ENCODE measurements at regions not wholly inside any gene's neighbourhood (a gene's known extent, or its start where the extent isn't known, plus 50 kb on each side); places are given as distances from the start of the nearest gene placed in this dataset.

DNA sequence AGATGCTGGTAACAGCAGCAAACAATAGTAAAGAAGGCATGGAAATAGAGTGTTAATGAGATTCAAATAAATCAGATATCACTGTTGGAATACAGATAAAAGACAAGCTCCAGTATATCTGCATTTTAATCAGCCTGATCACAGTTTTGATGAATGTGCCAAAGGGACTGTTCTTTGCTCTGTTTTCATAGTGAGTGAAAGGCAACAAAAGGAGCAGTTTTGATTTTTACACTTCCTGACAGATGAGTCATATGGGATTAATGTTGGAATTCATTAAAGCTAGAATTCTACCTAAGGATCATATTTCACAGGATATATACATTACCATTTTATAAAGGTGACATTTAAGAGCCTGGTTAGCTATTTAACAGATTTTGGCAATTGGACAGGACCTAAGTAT, 743.3 kb upstream of the PTPRD start:
- H3K4me1 ChIP-seq: no peaks in the 10 kb centered on the region
- H3K27me3 ChIP-seq: no peaks in the 10 kb centered on the region
- H3K9me3 ChIP-seq: no peaks in the 10 kb centered on the region
- TF ChIP-seq, protein P1, sequence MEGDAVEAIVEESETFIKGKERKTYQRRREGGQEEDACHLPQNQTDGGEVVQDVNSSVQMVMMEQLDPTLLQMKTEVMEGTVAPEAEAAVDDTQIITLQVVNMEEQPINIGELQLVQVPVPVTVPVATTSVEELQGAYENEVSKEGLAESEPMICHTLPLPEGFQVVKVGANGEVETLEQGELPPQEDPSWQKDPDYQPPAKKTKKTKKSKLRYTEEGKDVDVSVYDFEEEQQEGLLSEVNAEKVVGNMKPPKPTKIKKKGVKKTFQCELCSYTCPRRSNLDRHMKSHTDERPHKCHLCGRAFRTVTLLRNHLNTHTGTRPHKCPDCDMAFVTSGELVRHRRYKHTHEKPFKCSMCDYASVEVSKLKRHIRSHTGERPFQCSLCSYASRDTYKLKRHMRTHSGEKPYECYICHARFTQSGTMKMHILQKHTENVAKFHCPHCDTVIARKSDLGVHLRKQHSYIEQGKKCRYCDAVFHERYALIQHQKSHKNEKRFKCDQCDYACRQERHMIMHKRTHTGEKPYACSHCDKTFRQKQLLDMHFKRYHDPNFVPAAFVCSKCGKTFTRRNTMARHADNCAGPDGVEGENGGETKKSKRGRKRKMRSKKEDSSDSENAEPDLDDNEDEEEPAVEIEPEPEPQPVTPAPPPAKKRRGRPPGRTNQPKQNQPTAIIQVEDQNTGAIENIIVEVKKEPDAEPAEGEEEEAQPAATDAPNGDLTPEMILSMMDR (IDR thresholded peaks at IDR 0.05): no peak
- TF ChIP-seq POLR2A (IDR thresholded peaks at IDR 0.05) (no peak), EP300 (IDR thresholded peaks at IDR 0.05; ENCODE audit: low read depth) (no peak), POLR2AphosphoS5 (IDR thresholded peaks at IDR 0.05) (no peak)
- in situ Hi-C loops (cut with MboI; ENCODE audit: low pct_ligation_motif_present in 1 of 4, low pct_unique_long_range_greater_than_20kb in 1 of 4, low sequenced_read_pairs in 3 of 4) (no loop called here), intact Hi-C loops (cut with DNase I; ENCODE audit: low total_unique reads) (no loop called here)
- H3K4me3 ChIP-seq: no peak overlapping the region
- no peaks in the 10 kb centered on the region for H3K36me3 ChIP-seq
- no peak for DNase-seq
- no peak overlapping the region for H3K27ac ChIP-seq

GRCh38 chr9:11366585-11367129, 753.9 kb upstream of the PTPRD start:
- H3K27ac ChIP-seq: no peak overlapping the region
- DNase-seq: no peak
- in situ Hi-C loops (cut with MboI; ENCODE audit: low pct_ligation_motif_present in 1 of 4, low pct_unique_long_range_greater_than_20kb in 1 of 4, low sequenced_read_pairs in 3 of 4): no loop called here
- no peaks in the 10 kb centered on the region for H3K4me1 ChIP-seq
- intact Hi-C loops (cut with DNase I; ENCODE audit: low total_unique reads): no loop called here
- H3K9me3 ChIP-seq: no peaks in the 10 kb centered on the region
- H3K27me3 ChIP-seq: no peaks in the 10 kb centered on the region
- 77 to 100% methylated on average over 1 to 14 of the region's 14 CpGs for WGBS, 2 donors (ENCODE audit: low coverage in 1 of 2)
- H3K36me3 ChIP-seq: no peaks in the 10 kb centered on the region
- no peak for TF ChIP-seq POLR2AphosphoS5 (IDR thresholded peaks at IDR 0.05)
- TF ChIP-seq POLR2A (IDR thresholded peaks at IDR 0.05): no peak
- TF ChIP-seq, protein P1 (IDR thresholded peaks at IDR 0.05): no peak
- no peak for TF ChIP-seq EP300 (IDR thresholded peaks at IDR 0.05; ENCODE audit: low read depth)
- H3K4me3 ChIP-seq: no peak overlapping the region

DNA sequence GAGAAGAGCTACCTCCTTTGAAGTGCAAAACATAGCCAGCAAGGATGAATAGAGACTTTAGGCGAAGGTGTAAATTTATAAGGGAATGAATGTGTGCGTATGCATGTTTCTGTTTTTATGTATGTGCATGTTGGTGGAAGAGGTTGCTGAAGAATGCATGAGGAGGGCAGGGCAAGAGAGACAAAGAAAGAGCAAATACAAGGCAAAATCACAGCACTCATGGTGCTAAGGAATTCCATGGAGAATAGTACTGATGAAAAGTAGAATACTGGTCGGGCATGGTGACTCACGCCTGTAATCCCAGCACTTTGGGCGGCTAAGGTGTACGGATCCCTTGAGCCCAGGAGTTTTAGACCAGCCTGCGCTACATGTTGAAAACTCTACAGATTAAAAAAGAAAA, 762.1 kb upstream of the PTPRD start:
- TF ChIP-seq POLR2A (IDR thresholded peaks at IDR 0.05): no peak
- no peak for TF ChIP-seq POLR2AphosphoS5 (IDR thresholded peaks at IDR 0.05)
- TF ChIP-seq, protein P1 (IDR thresholded peaks at IDR 0.05): no peak
- TF ChIP-seq EP300 (IDR thresholded peaks at IDR 0.05; ENCODE audit: low read depth): no peak
- H3K9me3 ChIP-seq: no peaks in the 10 kb centered on the region
- WGBS, 2 donors (ENCODE audit: low coverage in 1 of 2): 68 to 74% methylated on average over 7 of the region's 7 CpGs
- no peaks in the 10 kb centered on the region for H3K36me3 ChIP-seq
- intact Hi-C loops (cut with DNase I; ENCODE audit: low total_unique reads) (no loop called here), in situ Hi-C loops (cut with MboI; ENCODE audit: low pct_ligation_motif_present in 1 of 4, low pct_unique_long_range_greater_than_20kb in 1 of 4, low sequenced_read_pairs in 3 of 4) (no loop called here)
- no peak overlapping the region for H3K27ac ChIP-seq
- no peak for DNase-seq
- no peak overlapping the region for H3K4me3 ChIP-seq
- no peaks in the 10 kb centered on the region for H3K4me1 ChIP-seq
- no peaks in the 10 kb centered on the region for H3K27me3 ChIP-seq

DNA sequence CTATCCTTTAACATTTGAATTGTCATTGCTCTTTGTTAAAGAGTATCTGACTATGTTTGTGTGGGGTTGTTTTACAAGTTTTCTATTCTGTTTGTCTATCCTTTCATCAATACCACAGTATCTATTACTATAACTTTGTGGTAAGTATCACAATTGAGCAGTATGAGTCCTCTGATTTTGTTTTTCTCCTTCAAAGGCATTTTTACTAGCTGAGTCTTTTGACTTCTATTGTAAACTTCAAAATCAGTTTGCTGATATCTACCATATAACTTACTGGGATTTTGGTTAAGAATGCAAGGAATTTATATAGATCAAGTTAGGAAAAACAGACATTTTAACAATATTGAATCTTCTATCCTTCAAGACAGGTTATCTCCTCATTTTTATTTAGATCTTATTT, 789.8 kb upstream of the PTPRD start:
- in situ Hi-C loops (cut with MboI; ENCODE audit: low pct_ligation_motif_present in 1 of 4, low pct_unique_long_range_greater_than_20kb in 1 of 4, low sequenced_read_pairs in 3 of 4) (no loop called here), intact Hi-C loops (cut with DNase I; ENCODE audit: low total_unique reads) (no loop called here)
- H3K27me3 ChIP-seq: no peaks in the 10 kb centered on the region
- DNase-seq: no peak
- H3K36me3 ChIP-seq: no peaks in the 10 kb centered on the region
- H3K9me3 ChIP-seq: peaks cover 29 to 34% of the 10 kb centered on the region in 2 donors
- no peak for TF ChIP-seq POLR2A (IDR thresholded peaks at IDR 0.05)
- TF ChIP-seq POLR2AphosphoS5 (IDR thresholded peaks at IDR 0.05): no peak
- TF ChIP-seq EP300 (IDR thresholded peaks at IDR 0.05; ENCODE audit: low read depth): no peak
- TF ChIP-seq, protein P1 (IDR thresholded peaks at IDR 0.05): no peak
- no peaks in the 10 kb centered on the region for H3K4me1 ChIP-seq
- H3K27ac ChIP-seq: no peak overlapping the region
- no peak overlapping the region for H3K4me3 ChIP-seq

All from transverse colon (tissue), 4 donors.